ENCODE measurements at regions not wholly inside any gene's neighbourhood (a gene's known extent, or its start where the extent isn't known, plus 50 kb on each side); places are given as distances from the start of the nearest gene placed in this dataset.

- TF ChIP-seq YY1 (IDR thresholded peaks at IDR 0.05; ENCODE audit: insufficient read depth, insufficient read length) (no peak), ZNF274 (IDR thresholded peaks at IDR 0.05; ENCODE audit: low read depth, low read length) (no peak), SUZ12 (IDR thresholded peaks at IDR 0.05; ENCODE audit: extremely low read depth, insufficient read depth, insufficient read length) (no peak)
Measured at GRCh38 chr1:192939440-192939839, 119.7 kb downstream of the UCHL5 start.
